ENCODE measurements at regions not wholly inside any gene's neighbourhood (a gene's known extent, or its start where the extent isn't known, plus 50 kb on each side); places are given as distances from the start of the nearest gene placed in this dataset.

DNA sequence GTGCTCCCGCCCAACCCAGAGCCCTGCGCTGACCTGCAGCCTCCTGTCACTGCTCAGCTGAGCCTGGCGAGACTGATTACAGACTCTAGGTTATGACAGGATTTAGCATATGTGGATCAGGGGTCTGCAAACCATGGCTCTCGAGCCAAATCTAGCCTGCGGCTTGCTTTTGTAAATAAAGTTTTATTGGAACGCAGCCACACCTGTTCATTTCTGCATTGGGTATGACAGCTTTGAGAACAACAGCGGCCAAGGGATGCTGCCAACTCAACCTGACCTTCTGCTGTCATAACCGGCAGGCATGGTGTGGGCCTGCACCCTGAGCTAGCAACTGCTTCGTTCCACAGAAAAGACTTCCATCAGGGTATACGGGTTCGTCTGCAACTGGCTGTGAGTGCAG lies 50.5 kb upstream of the IQSEC1 start:
- Mint-ChIP-seq H3K4me3 (ENCODE audit: low read depth) (no peak overlapping the region), H3K9me3 (ENCODE audit: low read depth) (no peaks in the 10 kb centered on the region), H3K4me1 (ENCODE audit: low read depth) (no peaks in the 10 kb centered on the region), H3K27me3 (peaks cover 3% of the 10 kb centered on the region), H3K27ac (no peak overlapping the region), H3K36me3 (ENCODE audit: insufficient read depth) (no peaks in the 10 kb centered on the region)
- TF ChIP-seq, protein P1, sequence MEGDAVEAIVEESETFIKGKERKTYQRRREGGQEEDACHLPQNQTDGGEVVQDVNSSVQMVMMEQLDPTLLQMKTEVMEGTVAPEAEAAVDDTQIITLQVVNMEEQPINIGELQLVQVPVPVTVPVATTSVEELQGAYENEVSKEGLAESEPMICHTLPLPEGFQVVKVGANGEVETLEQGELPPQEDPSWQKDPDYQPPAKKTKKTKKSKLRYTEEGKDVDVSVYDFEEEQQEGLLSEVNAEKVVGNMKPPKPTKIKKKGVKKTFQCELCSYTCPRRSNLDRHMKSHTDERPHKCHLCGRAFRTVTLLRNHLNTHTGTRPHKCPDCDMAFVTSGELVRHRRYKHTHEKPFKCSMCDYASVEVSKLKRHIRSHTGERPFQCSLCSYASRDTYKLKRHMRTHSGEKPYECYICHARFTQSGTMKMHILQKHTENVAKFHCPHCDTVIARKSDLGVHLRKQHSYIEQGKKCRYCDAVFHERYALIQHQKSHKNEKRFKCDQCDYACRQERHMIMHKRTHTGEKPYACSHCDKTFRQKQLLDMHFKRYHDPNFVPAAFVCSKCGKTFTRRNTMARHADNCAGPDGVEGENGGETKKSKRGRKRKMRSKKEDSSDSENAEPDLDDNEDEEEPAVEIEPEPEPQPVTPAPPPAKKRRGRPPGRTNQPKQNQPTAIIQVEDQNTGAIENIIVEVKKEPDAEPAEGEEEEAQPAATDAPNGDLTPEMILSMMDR (IDR thresholded peaks at IDR 0.05; ENCODE audit: unreplicated experiment) = no peak
- DNase-seq (ENCODE audit: low spot score, unreplicated experiment) = no peak

DNA sequence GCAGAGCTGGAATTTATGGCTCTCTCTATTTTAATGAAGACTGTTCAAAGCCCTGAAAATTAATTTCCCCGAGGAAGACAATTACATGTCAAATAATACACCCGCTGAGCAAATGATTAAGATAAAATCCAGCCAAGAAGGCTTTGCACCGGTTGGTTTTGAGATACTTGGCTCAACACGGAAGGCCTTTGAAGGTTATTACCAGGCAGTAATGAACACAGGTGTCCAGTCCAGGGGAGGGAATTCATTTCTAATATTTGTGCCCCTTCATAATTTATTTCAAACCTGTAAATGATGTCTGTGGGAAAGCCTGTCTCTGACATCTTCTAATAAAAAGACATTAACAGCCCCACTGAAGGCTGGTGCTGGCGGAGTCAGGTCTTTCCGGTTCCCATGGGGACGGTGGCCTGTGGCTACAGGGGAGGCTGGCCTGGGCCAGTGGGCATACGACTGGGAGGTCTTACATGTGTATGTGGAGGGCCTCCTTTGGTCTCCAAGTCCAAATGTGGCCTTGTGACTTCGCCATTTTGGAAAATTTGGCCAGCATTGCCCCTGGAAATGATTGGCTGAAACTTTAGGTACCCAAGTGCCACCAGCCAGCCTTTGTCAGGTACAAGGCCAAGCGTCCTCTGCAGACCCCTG lies 49.9 kb upstream of the IQSEC1 start:
- TF ChIP-seq, protein P1 (IDR thresholded peaks at IDR 0.05; ENCODE audit: unreplicated experiment) = no peak
- H3K27me3 Mint-ChIP-seq = peaks cover 3% of the 10 kb centered on the region
- H3K4me3 Mint-ChIP-seq (ENCODE audit: low read depth) = no peak overlapping the region
- H3K27ac Mint-ChIP-seq = no peak overlapping the region
- H3K36me3 Mint-ChIP-seq (ENCODE audit: insufficient read depth) = no peaks in the 10 kb centered on the region
- H3K9me3 Mint-ChIP-seq (ENCODE audit: low read depth) = no peaks in the 10 kb centered on the region
- no peaks in the 10 kb centered on the region for H3K4me1 Mint-ChIP-seq (ENCODE audit: low read depth)
- DNase-seq (ENCODE audit: low spot score, unreplicated experiment) = no peak
